Endothelial cell of umbilical vein (primary cell): ENCODE measurements at regions not wholly inside any gene's neighbourhood (a gene's known extent, or its start where the extent isn't known, plus 50 kb on each side); places are given as distances from the start of the nearest gene placed in this dataset.

Experiments
- BruUV-seq: library from RNA; stranded (reverse); fragments of 400-500 nt; replicated peaks from 2 replicates; lab custom pipeline; 2021; lab: Mats Ljungman, UMichigan
- CTCF ChIA-PET: fragments of 300-600, 350-600 bp; sonication (Branson Sonifier 250); formaldehyde crosslinking; loops from one replicate; lab custom pipeline; 2021; ENCODE audit warnings: antibody characterized with exemption, inconsistent platforms; lab: Charles Lee
- POLR2A ChIA-PET: fragments of 300-600, 350-600 bp; sonication (Branson Sonifier 250); formaldehyde crosslinking; loops from one replicate; lab custom pipeline; 2021; ENCODE audit warnings: antibody characterized with exemption, inconsistent platforms; lab: Charles Lee
- DNase-seq: peaks from one replicate; pipeline ENCODE4 v3.0.0-alpha.2; 2011; ENCODE audit warnings: low read depth, low spot score
- FAIRE-seq: peaks from 2 replicates; lab custom pipeline; 2011; peaks lifted over from hg19 to GRCh38; lab: Jason Lieb, UNC
- H2AFZ ChIP-seq: 2 replicates; pipeline ENCODE4 v1.6.0; 2012; ENCODE audit warnings: low read depth, low read length, control low read depth, inconsistent platforms
- H3K27ac ChIP-seq: 2 replicates; pipeline ENCODE4 v1.5.1; 2011; ENCODE audit warnings: low read depth, mild to moderate bottlenecking, control low read depth, low read length, moderate library complexity; ENCODE audit not compliant: insufficient read depth
- H3K27me3 ChIP-seq, 2 experiments: 2 replicates each; pipeline versions ENCODE4 v1.6.0 to v1.6.1; 2011; ENCODE audit warnings: low read length in 2 of 2, mixed read lengths in 1 of 2; ENCODE audit not compliant: control insufficient read depth in 2 of 2, insufficient read depth in 2 of 2
- H3K36me3 ChIP-seq, 2 experiments: 2 replicates in 1 of 2; 3 replicates in 1 of 2; pipeline ENCODE4 v1.5.1; 2011; ENCODE audit warnings: low read length in 2 of 2, mild to moderate bottlenecking in 1 of 2, moderate library complexity in 1 of 2; ENCODE audit not compliant: control insufficient read depth in 2 of 2, insufficient read depth in 2 of 2; ENCODE audit errors: extremely low read depth in 1 of 2
- H3K4me1 ChIP-seq: 3 replicates; pipeline ENCODE4 v1.5.1; 2011; ENCODE audit warnings: mild to moderate bottlenecking, low read length; ENCODE audit not compliant: control insufficient read depth, insufficient read depth; ENCODE audit errors: extremely low read depth
- H3K4me2 ChIP-seq: 2 replicates; pipeline ENCODE4 v1.6.1; 2011; ENCODE audit warnings: low read length, control low read depth, mixed read lengths; ENCODE audit not compliant: insufficient read depth
- H3K4me3 ChIP-seq, 3 experiments: fragments of 200-600 bp in 1 of 3; sonication (generic), shearing (Covaris generic) in 1 of 3; replicated peaks in 1 of 3; 2 replicates each; pipeline ENCODE4 v1.5.1; 2011 to 2016; ENCODE audit warnings: control low read depth in 3 of 3, low read length in 3 of 3, mild to moderate bottlenecking in 2 of 3, inconsistent platforms in 1 of 3, low read depth in 1 of 3, moderate library complexity in 1 of 3; ENCODE audit not compliant: insufficient read depth in 1 of 3
- H3K79me2 ChIP-seq: 2 replicates; pipeline ENCODE4 v1.6.0; 2012; ENCODE audit warnings: low read length, inconsistent platforms; ENCODE audit not compliant: control insufficient read depth, insufficient read depth
- H3K9ac ChIP-seq: replicated peaks from 2 replicates; pipeline ENCODE3; 2011; ENCODE audit warnings: low read length, control low read depth; ENCODE audit not compliant: insufficient read depth; ENCODE audit errors: extremely low read depth
- H3K9me1 ChIP-seq: replicated peaks from 3 replicates; pipeline ENCODE4 v1.6.0; 2011; ENCODE audit warnings: mild to moderate bottlenecking, low read length; ENCODE audit not compliant: control insufficient read depth, insufficient read depth; ENCODE audit errors: extremely low read depth
- H3K9me3 ChIP-seq: replicated peaks from 2 replicates; pipeline ENCODE4 v1.5.1; 2012; ENCODE audit warnings: low read length, inconsistent platforms; ENCODE audit not compliant: control insufficient read depth, insufficient read depth
- H4K20me1 ChIP-seq: replicated peaks from 2 replicates; pipeline ENCODE3; 2011; ENCODE audit warnings: mild to moderate bottlenecking, low read length; ENCODE audit not compliant: control insufficient read depth, insufficient read depth; ENCODE audit errors: extremely low read depth
- CTCF ChIP-seq, 2 donors: IDR thresholded peaks; 1 replicate in 1 of 2; 2 replicates in 1 of 2; pipeline ENCODE4 v1.5.1; 2011; ENCODE audit warnings: low read length in 2 of 2, mild to moderate bottlenecking in 2 of 2, moderate library complexity in 2 of 2, control low read depth in 1 of 2, inconsistent platforms in 1 of 2, low read depth in 1 of 2; ENCODE audit not compliant: insufficient read depth in 1 of 2; ENCODE audit errors: extremely low read depth in 1 of 2
- EZH2 ChIP-seq: IDR thresholded peaks from 2 replicates; pipeline ENCODE4 v1.6.1; 2012; ENCODE audit warnings: borderline replicate concordance, low read depth, mild to moderate bottlenecking, moderate library complexity, low read length, inconsistent platforms; ENCODE audit not compliant: severe bottlenecking
- FOS ChIP-seq: IDR thresholded peaks from 2 replicates; pipeline ENCODE4 v1.6.1; 2011; ENCODE audit warnings: mild to moderate bottlenecking, low read length, moderate library complexity, borderline replicate concordance; ENCODE audit not compliant: insufficient read depth
- GATA2 ChIP-seq: IDR thresholded peaks from 2 replicates; pipeline ENCODE4 v1.7.0; 2011; ENCODE audit warnings: low read depth, mild to moderate bottlenecking, moderate library complexity, mixed read lengths, low read length; ENCODE audit not compliant: insufficient read length, insufficient read depth
- JUN ChIP-seq: IDR thresholded peaks from 2 replicates; pipeline ENCODE4 v1.6.1; 2011; ENCODE audit warnings: borderline replicate concordance, low read depth; ENCODE audit not compliant: insufficient read length, insufficient read depth
- MAX ChIP-seq: IDR thresholded peaks from 2 replicates; pipeline ENCODE4 v1.6.1; 2011; ENCODE audit not compliant: insufficient read depth, insufficient read length
- MYC ChIP-seq: IDR thresholded peaks from one replicate; pipeline ENCODE4 v1.6.1; 2011; ENCODE audit warnings: mild to moderate bottlenecking, low read depth, low read length
- POLR2A ChIP-seq: IDR thresholded peaks from 2 replicates; pipeline ENCODE4 v1.6.1; 2012; ENCODE audit warnings: low read depth, mild to moderate bottlenecking, control low read depth, low read length
- POLR2AphosphoS5 ChIP-seq: IDR thresholded peaks from 2 replicates; pipeline ENCODE4 v1.6.1; 2012; ENCODE audit warnings: low read depth, mild to moderate bottlenecking, control low read depth, low read length, moderate library complexity; ENCODE audit not compliant: insufficient read depth
- dilution Hi-C: fragments of 300-500 bp; cut with MboI; formaldehyde crosslinking; loops from one replicate; pipeline ENCODE4 v1.15.0; 2019; ENCODE audit warnings: low sequenced_read_pairs; ENCODE audit not compliant: extremely low pct_ligation_motif_present
- intact Hi-C: fragments of 100-400 bp; cut with micrococcal nuclease; formaldehyde crosslinking; loops from one replicate; pipeline ENCODE4 v1.10.0; 2022

- no peak overlapping the region for H3K9ac ChIP-seq
- H3K9me3 ChIP-seq: no peaks in the 10 kb centered on the region
- BruUV-seq: no TSS peak
- ChIA-PET POLR2A (no interaction called here), CTCF (interaction anchor here (0.8 to 10.1 kb wide), 4 partner anchors 8 to 1052 kb away, joined by 3 to 162 read pairs (median 26); no protein-coding TSS in a partner anchor)
- intact Hi-C loops (loop anchor here (10.0 kb wide), 1 partner anchor 140 kb away; no protein-coding TSS in a partner anchor), dilution Hi-C loops (no loop called here)
- DNase-seq: no peak
- H3K27me3 ChIP-seq: peaks cover 0 to 4% of the 10 kb centered on the region in 2 experiments
- no peaks in the 10 kb centered on the region for H3K79me2 ChIP-seq
- no peaks in the 10 kb centered on the region for H3K4me1 ChIP-seq
- H3K36me3 ChIP-seq: no peaks in the 10 kb centered on the region
- no peak overlapping the region for H3K27ac ChIP-seq
- no peak for FAIRE-seq
- no peak overlapping the region for H3K4me3 ChIP-seq
- no peaks in the 10 kb centered on the region for H4K20me1 ChIP-seq
- no peaks in the 10 kb centered on the region for H3K9me1 ChIP-seq
- no peak overlapping the region for H3K4me2 ChIP-seq
- H2AFZ ChIP-seq: no peak overlapping the region
- TF ChIP-seq POLR2A: no peak
- no peak for TF ChIP-seq EZH2
- TF ChIP-seq FOS: no peak
- no peak for TF ChIP-seq POLR2AphosphoS5
- no peak for TF ChIP-seq MYC
Measured at GRCh38 chr5:112554101-112554977, 135.3 kb upstream of the EPB41L4A start.

GRCh38 chr5:112555197-112555596 lies 136.1 kb upstream of the EPB41L4A start:
- Histone ChIP-seq H3K4me3 (no peak overlapping the region), H3K4me1 (no peaks in the 10 kb centered on the region), H2AFZ (no peak overlapping the region), H3K36me3 (no peaks in the 10 kb centered on the region), H3K27me3 (peaks cover 0 to under 1% of the 10 kb centered on the region in 2 experiments), H3K9me3 (no peaks in the 10 kb centered on the region), H3K4me2 (no peak overlapping the region), H3K9ac (no peak overlapping the region), H3K9me1 (no peaks in the 10 kb centered on the region), H3K79me2 (no peaks in the 10 kb centered on the region), H3K27ac (no peak overlapping the region), H4K20me1 (no peaks in the 10 kb centered on the region)
- BruUV-seq: no TSS peak
- dilution Hi-C loops (no loop called here), intact Hi-C loops (loop anchor here (5.0 to 10.0 kb wide), 2 partner anchors 140 to 1822 kb away; no protein-coding TSS in a partner anchor)
- DNase-seq: no peak
- ChIA-PET CTCF (interaction anchor here (0.8 to 10.1 kb wide), 5 partner anchors 9 to 1051 kb away, joined by 3 to 162 read pairs (median 5); no protein-coding TSS in a partner anchor), POLR2A (no interaction called here)
- TF ChIP-seq CTCF (IDR thresholded peaks at IDR 0.05; ENCODE audit: extremely low read depth in 1 of 2, insufficient read depth in 1 of 2, low read depth in 1 of 2, low read length in 2 of 2): no peak
- TF ChIP-seq JUN: no peak
- TF ChIP-seq MYC: no peak
- no peak for TF ChIP-seq GATA2
- no peak for TF ChIP-seq FOS
- TF ChIP-seq POLR2A: no peak
- TF ChIP-seq POLR2AphosphoS5: no peak
- no peak for TF ChIP-seq MAX
- TF ChIP-seq EZH2: no peak
- no peak for FAIRE-seq
